Left kidney (tissue), 1 donor: ENCODE measurements at regions not wholly inside any gene's neighbourhood (a gene's known extent, or its start where the extent isn't known, plus 50 kb on each side); places are given as distances from the start of the nearest gene placed in this dataset.

ENCODE experiments used
- DNase-seq: peaks from one replicate; pipeline ENCODE4 v3.0.0-alpha.2; 2013

GRCh38 chr1:221371705-221372104 lies 370.2 kb downstream of the DUSP10 start:
- no peak for DNase-seq

- DNase-seq: no peak
Measured at GRCh38 chr1:221373795-221374194, 368.1 kb downstream of the DUSP10 start.

DNA sequence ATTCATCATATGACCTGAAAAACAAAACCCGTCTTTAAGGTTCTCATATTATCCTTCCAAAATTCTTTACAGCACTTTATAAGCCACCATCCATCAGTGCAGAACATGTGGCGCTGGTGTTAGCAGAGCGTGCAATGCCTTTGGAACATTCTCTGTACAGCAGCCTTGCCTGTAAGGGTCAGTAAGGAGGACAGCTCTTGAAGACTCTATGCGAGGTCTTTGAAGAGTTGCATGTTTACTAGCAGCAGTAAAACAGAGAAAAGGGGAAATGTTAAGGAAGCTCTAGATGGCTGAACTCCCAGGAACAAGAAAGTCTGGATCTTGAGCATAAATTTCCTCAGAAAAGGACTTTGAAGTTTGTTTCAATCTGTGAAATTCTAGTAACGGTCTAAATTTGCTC lies 365.6 kb downstream of the DUSP10 start:
- DNase-seq: peak; percentile 28

DNA sequence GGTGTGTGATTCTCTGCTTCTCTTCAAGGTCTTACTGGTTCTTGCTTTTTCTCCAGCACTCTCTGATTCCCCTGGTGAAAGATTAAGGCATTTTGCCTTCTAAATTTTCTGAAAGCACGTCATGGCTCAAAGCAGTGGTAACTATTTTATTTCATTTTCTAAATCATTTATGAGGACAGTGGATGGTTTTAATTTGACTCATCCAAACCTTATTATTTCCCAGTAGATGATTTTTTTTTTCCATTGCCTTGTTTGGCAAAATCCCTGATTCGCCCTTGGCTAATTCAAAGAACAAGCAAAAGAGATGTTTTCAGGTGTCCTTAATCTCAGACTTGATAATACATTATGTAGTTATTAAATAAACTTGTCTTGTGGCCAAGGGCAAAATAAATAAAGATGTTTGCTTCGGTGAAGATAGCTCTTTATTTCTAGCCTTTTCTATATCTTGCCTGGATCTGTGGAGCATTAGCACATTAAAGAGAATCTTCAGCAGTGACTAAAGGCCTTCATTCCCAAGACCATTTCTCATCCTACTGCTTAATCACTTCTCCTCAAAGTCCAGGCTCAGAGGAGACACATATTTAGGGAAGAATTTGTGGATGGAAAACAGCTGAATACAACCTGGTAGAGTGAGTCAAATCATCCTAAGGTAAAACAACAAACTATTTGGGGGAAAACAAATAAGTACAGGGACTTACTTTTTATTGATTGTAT lies 359.8 kb downstream of the DUSP10 start:
- no peak for DNase-seq

- DNase-seq: no peak
Measured at GRCh38 chr1:221392453-221392852, 349.4 kb downstream of the DUSP10 start.

DNA sequence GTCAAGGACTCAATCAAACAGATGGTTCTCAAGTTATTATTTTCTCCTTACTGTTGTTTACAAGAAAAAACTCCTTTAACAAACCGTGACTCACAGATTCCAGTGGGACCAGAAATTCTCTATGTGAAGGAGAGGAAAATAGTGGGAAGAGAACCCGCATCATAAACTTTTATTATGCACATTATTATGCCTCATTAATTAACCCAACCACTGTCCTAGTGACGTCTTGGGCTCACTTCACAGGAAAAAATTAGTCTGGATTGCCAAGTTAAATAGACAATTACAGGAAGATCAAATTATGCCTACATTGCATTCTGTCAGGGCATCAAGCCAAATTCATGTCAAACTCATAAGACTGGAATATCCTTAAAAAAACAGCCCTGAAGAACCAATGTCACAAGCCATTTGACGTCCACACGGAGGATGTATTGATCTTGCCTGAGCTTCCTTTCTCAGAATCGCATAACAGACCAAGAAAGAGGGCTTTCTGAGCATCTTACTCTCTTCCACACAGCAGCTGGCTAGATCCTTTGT lies 347.8 kb downstream of the DUSP10 start:
- peak; percentile 56 for DNase-seq

GRCh38 chr1:221396526-221396925 lies 345.4 kb downstream of the DUSP10 start:
- no peak for DNase-seq

DNA sequence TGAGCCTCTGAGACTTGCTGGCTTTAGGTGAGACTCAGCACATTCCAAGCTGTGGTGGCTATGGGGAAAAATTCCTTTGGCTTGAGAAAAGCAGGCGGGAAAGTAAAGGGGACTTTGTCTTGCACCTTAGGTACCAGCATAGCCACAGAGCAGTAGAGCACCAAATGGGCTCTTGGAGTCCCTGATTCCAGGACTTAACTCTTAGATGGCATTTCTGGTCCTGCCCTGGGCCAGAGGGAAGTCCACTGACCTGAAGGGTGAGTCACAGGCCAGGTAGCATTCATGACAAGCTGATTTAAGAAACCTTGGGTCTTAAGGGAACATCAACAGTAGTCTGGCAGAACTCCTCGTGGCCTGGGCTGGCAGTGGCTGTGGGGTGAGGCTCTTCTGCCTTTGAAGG lies 344.7 kb downstream of the DUSP10 start:
- no peak for DNase-seq

DNA sequence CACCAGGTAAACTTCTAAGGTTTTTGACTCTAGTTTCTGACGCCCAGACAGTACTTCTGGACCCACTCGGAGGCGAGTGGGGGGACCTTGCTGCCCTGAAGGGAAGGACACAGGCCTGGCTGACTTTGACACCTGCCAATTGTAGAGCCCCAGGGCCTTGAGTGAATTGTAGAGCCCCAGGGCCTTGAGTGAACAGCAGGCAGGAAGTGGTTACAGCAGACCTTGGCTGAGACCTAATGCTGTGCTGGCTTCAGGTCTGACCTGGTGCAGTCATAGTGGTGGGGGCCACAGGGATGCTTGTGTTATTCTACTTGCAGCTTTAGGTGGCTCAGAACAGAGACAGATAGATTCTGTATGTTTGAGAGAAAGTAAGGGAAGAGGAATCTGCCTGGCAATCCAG lies 344.3 kb downstream of the DUSP10 start:
- no peak for DNase-seq

DNA sequence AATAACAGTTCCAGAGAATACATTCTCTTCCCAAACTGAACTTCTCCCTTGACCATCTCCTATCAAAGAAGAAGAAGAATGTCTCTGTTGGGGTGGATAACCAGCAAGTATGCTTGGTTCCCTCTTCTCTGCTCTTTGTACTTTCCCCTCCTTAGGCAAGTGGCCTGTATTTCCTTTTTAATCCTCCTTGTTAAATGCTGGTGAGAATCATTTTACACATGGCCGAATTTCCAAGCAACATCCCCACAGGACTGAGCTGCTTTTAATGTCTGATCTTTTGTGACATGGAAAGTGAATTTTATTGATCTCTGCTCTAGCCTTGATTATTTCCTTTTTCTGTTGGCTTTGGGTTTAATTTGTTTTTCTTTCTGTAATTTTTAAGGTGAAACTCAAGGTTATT lies 336.7 kb downstream of the DUSP10 start:
- DNase-seq: no peak

DNA sequence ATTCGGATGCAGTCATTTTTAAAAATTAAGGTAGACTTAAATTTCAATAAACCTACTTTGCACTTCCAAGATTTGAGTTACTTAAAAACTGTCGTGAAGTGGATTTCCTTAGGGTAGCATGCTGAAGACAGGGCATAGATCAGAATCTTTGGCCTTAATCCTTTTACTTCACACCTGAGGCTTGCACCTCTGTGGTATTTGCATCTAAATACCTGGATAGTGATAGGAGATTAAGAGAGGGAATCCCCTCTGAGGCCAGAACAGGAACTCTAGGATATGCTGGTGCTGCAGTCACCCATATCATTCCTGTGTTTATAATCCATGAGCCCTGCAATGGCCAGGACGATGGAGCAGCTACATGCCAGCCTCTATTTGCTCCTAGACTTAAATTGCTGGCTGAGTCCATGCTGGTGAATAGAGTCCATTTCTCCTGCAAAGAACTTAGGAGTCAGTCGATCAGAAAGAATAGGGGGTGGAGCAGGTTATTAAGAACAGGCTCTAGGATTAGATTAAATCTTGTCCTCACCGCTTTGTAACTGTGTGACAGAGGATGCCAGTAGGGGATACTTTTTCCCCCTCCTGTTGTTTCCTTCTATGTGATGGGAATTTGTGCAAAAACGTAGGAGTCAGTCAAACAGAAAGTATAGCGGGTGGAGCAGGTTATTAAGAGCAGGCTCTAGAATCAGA lies 333.6 kb downstream of the DUSP10 start:
- DNase-seq: no peak

GRCh38 chr1:221411283-221411682 lies 330.6 kb downstream of the DUSP10 start:
- DNase-seq: no peak

DNA sequence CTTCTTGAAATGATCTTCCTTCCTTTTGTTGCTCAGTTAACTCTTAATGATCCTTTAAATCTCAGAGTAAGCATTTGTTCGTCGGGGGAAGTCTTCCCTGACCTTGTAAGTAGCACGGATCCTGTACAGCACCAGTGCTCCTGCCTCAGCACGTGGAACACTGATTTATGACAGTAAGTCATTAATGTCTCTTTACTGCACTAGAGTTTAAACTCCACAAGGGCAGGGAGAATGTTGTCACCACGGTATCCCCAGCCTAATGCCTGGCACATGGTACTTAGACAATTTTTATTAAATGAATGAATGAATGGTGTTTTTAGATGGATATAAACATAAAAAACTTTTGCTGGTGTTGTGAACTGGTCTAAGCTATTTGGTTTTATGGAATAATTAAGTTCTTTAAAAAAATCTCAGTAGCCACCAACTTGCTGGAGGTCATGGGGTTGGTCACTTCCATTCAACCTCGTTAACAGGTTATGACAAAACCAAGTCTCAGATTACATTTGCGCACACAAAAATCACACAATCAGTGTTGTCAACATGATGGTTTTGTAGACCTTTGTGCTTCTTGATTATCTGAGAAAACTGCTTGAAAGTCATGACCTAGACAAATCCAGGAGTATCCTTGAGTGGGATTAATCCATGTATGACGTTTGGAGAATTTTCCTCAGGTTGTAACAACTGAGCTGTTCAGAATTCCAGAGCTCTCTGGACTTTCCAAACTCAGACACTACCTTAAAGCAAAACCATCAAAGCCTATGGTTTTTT lies 326.9 kb downstream of the DUSP10 start:
- DNase-seq: no peak

DNA sequence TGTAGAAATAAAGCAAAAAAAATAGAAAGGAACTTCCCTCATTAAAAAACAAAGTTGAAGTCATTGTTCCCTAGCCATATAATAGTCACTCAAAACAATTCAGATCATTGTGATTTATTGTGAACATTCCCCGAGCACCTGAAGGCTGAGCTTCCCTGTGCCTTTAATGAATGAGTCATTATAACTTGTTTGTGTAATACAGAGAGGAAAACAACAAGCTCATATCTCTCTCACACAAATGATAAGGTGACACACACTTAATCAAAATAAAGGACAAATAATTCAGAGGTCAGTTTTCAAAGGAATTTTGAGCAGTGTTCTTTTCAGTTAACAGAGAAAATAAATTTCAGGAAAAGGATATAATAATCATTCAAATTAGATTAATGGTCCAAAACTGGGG lies 326.2 kb downstream of the DUSP10 start:
- no peak for DNase-seq

DNA sequence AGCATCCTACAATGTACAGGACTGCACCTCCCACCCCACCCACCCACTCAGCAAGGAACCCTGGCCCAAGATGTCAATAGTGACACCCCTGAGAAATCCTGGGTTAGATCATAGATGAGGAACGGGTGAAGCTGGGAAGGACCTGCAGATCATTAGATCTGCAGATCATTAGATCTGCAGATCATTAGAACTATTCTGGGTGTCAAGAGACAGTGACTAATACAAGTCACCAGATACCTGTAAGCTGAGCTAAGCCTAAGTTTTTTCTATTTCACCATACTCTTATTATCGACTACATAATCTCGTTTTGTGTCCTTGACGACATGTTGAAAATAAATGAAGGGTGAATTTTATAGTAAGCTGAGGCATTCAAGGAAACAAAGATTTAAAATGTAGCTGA lies 325.7 kb downstream of the DUSP10 start:
- no peak for DNase-seq

DNA sequence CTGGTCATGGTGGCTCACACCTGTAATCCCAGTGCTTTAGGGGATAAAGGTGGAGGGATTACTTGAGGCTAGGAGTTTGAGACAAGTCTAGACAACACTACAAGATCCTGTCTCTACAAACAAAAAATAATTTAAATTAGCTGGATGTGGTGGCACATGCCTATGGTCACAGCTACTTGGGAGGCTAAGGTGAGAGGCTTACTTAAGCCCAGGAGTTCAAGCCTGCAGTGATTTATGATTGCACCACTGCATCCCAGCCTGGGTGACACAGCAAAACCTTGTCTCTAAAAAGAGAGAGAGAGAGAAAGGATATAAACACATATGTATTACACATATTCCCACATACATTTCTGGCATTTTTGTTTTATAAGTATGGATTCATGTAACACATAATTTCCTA lies 325.2 kb downstream of the DUSP10 start:
- no peak for DNase-seq

- no peak for DNase-seq
Measured at GRCh38 chr1:221418346-221418745, 323.5 kb downstream of the DUSP10 start.

- DNase-seq: no peak
Measured at GRCh38 chr1:221419513-221420095, 322.3 kb downstream of the DUSP10 start.

DNA sequence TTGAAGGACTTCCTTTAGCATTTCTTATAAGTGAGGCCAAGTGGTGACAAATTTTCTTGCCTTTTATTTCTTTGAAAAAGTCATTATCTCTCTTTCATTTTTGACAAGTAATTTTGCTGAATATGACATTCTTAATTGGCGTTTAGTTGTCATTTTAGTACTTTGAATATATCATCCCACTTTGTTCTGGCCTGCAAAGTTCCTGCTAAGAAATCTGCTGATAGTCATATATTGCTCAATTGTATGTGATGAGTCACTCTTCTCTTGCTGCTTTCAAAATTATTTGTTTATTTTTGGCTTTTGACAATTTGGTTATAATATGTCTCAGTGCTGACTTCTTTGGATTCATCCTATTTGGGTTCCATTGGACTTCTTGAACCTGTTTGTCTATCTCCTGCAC lies 312.6 kb downstream of the DUSP10 start:
- no peak for DNase-seq

DNA sequence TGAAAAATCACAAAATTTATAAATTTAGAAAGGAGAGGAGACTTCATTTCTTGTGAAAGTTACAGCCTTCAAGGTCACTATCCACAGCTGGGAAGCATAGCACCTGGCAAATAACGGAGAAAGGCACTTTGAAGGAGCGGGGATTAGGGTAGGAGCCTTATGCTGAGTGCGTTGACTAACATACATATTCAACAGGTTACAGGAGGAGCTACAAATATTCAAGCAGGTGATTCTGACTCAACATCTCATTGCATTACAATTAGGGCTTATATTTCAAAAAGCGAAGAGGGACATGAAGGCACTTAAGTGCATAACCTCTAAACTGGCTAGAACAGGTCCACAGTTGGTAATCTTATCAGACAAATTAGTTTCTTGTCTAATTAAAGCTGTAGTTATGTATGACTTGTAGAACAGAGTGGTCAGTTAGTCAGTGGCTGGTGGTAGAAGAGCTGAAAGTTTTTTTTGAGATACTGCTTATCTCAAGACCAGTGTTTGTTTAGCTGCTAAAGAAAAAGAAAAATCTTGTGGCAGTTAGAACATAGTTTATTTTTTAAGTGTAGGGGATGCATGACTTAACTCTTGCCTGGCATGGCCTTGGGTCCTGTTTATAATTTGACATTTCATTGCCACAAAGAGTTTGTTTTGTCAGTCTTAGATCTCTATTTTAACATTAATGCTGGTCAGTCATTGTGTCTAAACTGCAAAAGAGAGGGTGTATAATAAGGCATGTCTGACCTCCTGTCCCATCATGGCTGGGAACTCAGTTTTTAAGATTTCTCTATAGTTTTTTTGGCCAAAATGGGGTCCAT lies 311.5 kb downstream of the DUSP10 start:
- DNase-seq: no peak

GRCh38 chr1:221431068-221431651 lies 310.7 kb downstream of the DUSP10 start:
- DNase-seq: peak; percentile 4
